HG03442 (cell line): ENCODE measurements at regions not wholly inside any gene's neighbourhood (a gene's known extent, or its start where the extent isn't known, plus 50 kb on each side); places are given as distances from the start of the nearest gene placed in this dataset.
"Not testable (repeated sequence)": the region's sequence is repeated elsewhere in the genome, so short reads cannot be mapped to it uniquely, and the experiment has no call there.

Source experiments
- ATAC-seq: cut with Tn5 transposase; IDR thresholded peaks from one replicate; pipeline ENCODE4 v1.9.1; 2021; ENCODE audit warnings: mild to moderate bottlenecking, moderate library complexity; ENCODE audit not compliant: unreplicated experiment

- ATAC-seq = no peak
Observed at GRCh38 chr14:53412819-53413675, 259.9 kb upstream of the DDHD1 start.

GRCh38 chr14:53411125-53411524, 258.0 kb upstream of the DDHD1 start:
- no peak for ATAC-seq

- no peak for ATAC-seq
Observed at GRCh38 chr14:53409969-53410368, 256.8 kb upstream of the DDHD1 start.

GRCh38 chr14:53409289-53409688, 256.2 kb upstream of the DDHD1 start:
- no peak for ATAC-seq

- no peak for ATAC-seq
Observed at GRCh38 chr14:53408175-53408879, 255.2 kb upstream of the DDHD1 start.

- ATAC-seq = no peak
Observed at GRCh38 chr14:53406519-53406918, 253.4 kb upstream of the DDHD1 start.

GRCh38 chr14:53401646-53402045, 248.5 kb upstream of the DDHD1 start:
- no peak for ATAC-seq

GRCh38 chr14:53399057-53399456, 245.9 kb upstream of the DDHD1 start:
- no peak for ATAC-seq

- no peak for ATAC-seq
Observed at GRCh38 chr14:53398616-53399015, 245.5 kb upstream of the DDHD1 start.

- ATAC-seq = not testable (repeated sequence)
Observed at GRCh38 chr14:53395267-53395666, 242.1 kb upstream of the DDHD1 start.

GRCh38 chr14:53391631-53392285, 238.6 kb upstream of the DDHD1 start:
- ATAC-seq = no peak

GRCh38 chr14:53391156-53391555, 238.0 kb upstream of the DDHD1 start:
- ATAC-seq = no peak

GRCh38 chr14:53390008-53390407, 236.9 kb upstream of the DDHD1 start:
- ATAC-seq = no peak

GRCh38 chr14:53389202-53389601, 236.1 kb upstream of the DDHD1 start:
- no peak for ATAC-seq

GRCh38 chr14:53386362-53386761, 233.2 kb upstream of the DDHD1 start:
- no peak for ATAC-seq

GRCh38 chr14:53384536-53384935, 231.4 kb upstream of the DDHD1 start:
- ATAC-seq = no peak

- no peak for ATAC-seq
Observed at GRCh38 chr14:53384073-53384472, 230.9 kb upstream of the DDHD1 start.

- no peak for ATAC-seq
Observed at GRCh38 chr14:53381895-53382294, 228.8 kb upstream of the DDHD1 start.

- no peak for ATAC-seq
Observed at GRCh38 chr14:53380867-53381225, 227.7 kb upstream of the DDHD1 start.

- ATAC-seq = no peak
Observed at GRCh38 chr14:53380052-53380866, 227.1 kb upstream of the DDHD1 start.

GRCh38 chr14:53378142-53378541, 225.0 kb upstream of the DDHD1 start:
- ATAC-seq = no peak
